Nephron (organoid): ENCODE measurements at regions not wholly inside any gene's neighbourhood (a gene's known extent, or its start where the extent isn't known, plus 50 kb on each side); places are given as distances from the start of the nearest gene placed in this dataset.

Experiments
- H3K27ac Mint-ChIP-seq, 3 experiments: 2 replicates each; pipeline ENCODE4 v1.8.0; 2020; ENCODE audit warnings: mixed read lengths in 3 of 3, mild to moderate bottlenecking in 2 of 3, moderate library complexity in 1 of 3
- H3K27me3 Mint-ChIP-seq: 2 replicates; pipeline ENCODE4 v1.8.0; 2021; ENCODE audit warnings: low read depth, mild to moderate bottlenecking, moderate library complexity, mixed read lengths
- H3K36me3 Mint-ChIP-seq: 2 replicates; pipeline ENCODE4 v1.8.0; 2020; ENCODE audit warnings: low read depth, mixed read lengths
- H3K4me1 Mint-ChIP-seq: 2 replicates; pipeline ENCODE4 v1.8.0; 2020; ENCODE audit warnings: mixed read lengths
- H3K4me3 Mint-ChIP-seq, 3 experiments: 2 replicates each; pipeline ENCODE4 v1.8.0; 2020; ENCODE audit warnings: mild to moderate bottlenecking in 3 of 3, mixed read lengths in 3 of 3, moderate library complexity in 2 of 3
- H3K9me3 Mint-ChIP-seq: 2 replicates; pipeline ENCODE4 v1.8.0; 2020; ENCODE audit warnings: mixed read lengths
- CTCF ChIP-seq, 3 experiments: fragments of 200-600 bp; sonication (generic); IDR thresholded peaks; one replicate each; pipeline ENCODE4 v1.5.0; 2021; ENCODE audit warnings: antibody characterized with exemption in 3 of 3; ENCODE audit not compliant: unreplicated experiment in 3 of 3

- Mint-ChIP-seq H3K27me3 (no peaks in the 10 kb centered on the region), H3K9me3 (no peaks in the 10 kb centered on the region), H3K4me3 (no peak overlapping the region), H3K36me3 (no peaks in the 10 kb centered on the region), H3K4me1 (no peaks in the 10 kb centered on the region), H3K27ac (no peak overlapping the region)
- TF ChIP-seq CTCF (IDR thresholded peaks at IDR 0.05; ENCODE audit: unreplicated experiment in 3 of 3), result no peak
Observed at GRCh38 chr4:187767158-187767557, 228.4 kb upstream of the ZFP42 start.

GRCh38 chr4:187767687-187768086 is 227.9 kb upstream of the ZFP42 start:
- Mint-ChIP-seq H3K4me3 (no peak overlapping the region), H3K9me3 (no peaks in the 10 kb centered on the region), H3K36me3 (no peaks in the 10 kb centered on the region), H3K27me3 (no peaks in the 10 kb centered on the region), H3K27ac (no peak overlapping the region), H3K4me1 (no peaks in the 10 kb centered on the region)
- no peak for TF ChIP-seq CTCF (IDR thresholded peaks at IDR 0.05; ENCODE audit: unreplicated experiment in 3 of 3)

GRCh38 chr4:187770345-187770744 is 225.2 kb upstream of the ZFP42 start:
- Mint-ChIP-seq H3K9me3 (no peaks in the 10 kb centered on the region), H3K4me3 (no peak overlapping the region), H3K4me1 (peaks cover 4% of the 10 kb centered on the region), H3K36me3 (no peaks in the 10 kb centered on the region), H3K27me3 (no peaks in the 10 kb centered on the region), H3K27ac (no peak overlapping the region)
- TF ChIP-seq CTCF (IDR thresholded peaks at IDR 0.05; ENCODE audit: unreplicated experiment in 3 of 3), result no peak

GRCh38 chr4:187777954-187778353 is 217.6 kb upstream of the ZFP42 start:
- H3K27me3 Mint-ChIP-seq, result no peaks in the 10 kb centered on the region
- no peaks in the 10 kb centered on the region for H3K36me3 Mint-ChIP-seq
- H3K4me3 Mint-ChIP-seq, result no peak overlapping the region
- peaks cover 4% of the 10 kb centered on the region for H3K4me1 Mint-ChIP-seq
- H3K9me3 Mint-ChIP-seq, result no peaks in the 10 kb centered on the region
- H3K27ac Mint-ChIP-seq, result no peak overlapping the region
- no peak for TF ChIP-seq CTCF (IDR thresholded peaks at IDR 0.05; ENCODE audit: unreplicated experiment in 3 of 3)

GRCh38 chr4:187780070-187780469 is 215.5 kb upstream of the ZFP42 start:
- peaks cover 6% of the 10 kb centered on the region for H3K27me3 Mint-ChIP-seq

More at GRCh38 chr4:187780070-187780469, 215.5 kb upstream of the ZFP42 start:
- Mint-ChIP-seq H3K36me3 (no peaks in the 10 kb centered on the region), H3K9me3 (no peaks in the 10 kb centered on the region), H3K27ac (no peak overlapping the region), H3K4me3 (no peak overlapping the region), H3K4me1 (no peaks in the 10 kb centered on the region)
- no peak for TF ChIP-seq CTCF (IDR thresholded peaks at IDR 0.05; ENCODE audit: unreplicated experiment in 3 of 3)
